22Rv1 (cell line): ENCODE measurements at regions not wholly inside any gene's neighbourhood (a gene's known extent, or its start where the extent isn't known, plus 50 kb on each side); places are given as distances from the start of the nearest gene placed in this dataset.

Source experiments
- ZFX ChIP-seq: fragments of 450-650 bp; IDR thresholded peaks from 2 replicates; pipeline ENCODE4 v1.6.1; 2017; ENCODE audit warnings: antibody characterized with exemption, borderline replicate concordance
- TF ChIP-seq, protein P1 (sequence below): fragments of 450-650 bp; IDR thresholded peaks from 2 replicates; pipeline ENCODE4 v1.5.1; 2017; ENCODE audit warnings: mild to moderate bottlenecking

DNA sequence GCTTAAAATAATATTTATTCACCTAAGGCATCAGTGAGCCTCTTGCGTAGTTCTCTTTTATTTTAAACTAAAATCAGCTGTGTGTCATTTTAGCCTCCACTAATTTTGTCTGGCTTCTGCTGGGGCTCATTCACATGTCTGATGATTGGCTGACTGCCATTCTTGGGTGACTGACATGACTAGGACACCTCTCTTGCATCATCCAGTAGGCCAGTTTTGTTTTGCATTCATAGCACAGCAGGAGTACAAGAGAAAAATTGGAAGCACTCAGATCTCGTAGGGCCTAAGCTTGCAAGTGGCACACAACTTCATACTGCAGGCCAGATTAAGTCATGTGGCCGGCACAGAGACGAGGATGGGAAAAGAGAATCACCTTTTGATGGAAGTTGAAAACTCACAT, 1226.5 kb downstream of the GALC start:
- TF ChIP-seq, protein P1, sequence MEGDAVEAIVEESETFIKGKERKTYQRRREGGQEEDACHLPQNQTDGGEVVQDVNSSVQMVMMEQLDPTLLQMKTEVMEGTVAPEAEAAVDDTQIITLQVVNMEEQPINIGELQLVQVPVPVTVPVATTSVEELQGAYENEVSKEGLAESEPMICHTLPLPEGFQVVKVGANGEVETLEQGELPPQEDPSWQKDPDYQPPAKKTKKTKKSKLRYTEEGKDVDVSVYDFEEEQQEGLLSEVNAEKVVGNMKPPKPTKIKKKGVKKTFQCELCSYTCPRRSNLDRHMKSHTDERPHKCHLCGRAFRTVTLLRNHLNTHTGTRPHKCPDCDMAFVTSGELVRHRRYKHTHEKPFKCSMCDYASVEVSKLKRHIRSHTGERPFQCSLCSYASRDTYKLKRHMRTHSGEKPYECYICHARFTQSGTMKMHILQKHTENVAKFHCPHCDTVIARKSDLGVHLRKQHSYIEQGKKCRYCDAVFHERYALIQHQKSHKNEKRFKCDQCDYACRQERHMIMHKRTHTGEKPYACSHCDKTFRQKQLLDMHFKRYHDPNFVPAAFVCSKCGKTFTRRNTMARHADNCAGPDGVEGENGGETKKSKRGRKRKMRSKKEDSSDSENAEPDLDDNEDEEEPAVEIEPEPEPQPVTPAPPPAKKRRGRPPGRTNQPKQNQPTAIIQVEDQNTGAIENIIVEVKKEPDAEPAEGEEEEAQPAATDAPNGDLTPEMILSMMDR: no peak
- TF ChIP-seq ZFX: no peak
